IPS-18c (cell line): ENCODE measurements at regions not wholly inside any gene's neighbourhood (a gene's known extent, or its start where the extent isn't known, plus 50 kb on each side); places are given as distances from the start of the nearest gene placed in this dataset.

ENCODE experiments used
- H3K4me3 ChIP-seq: 2 replicates; pipeline ENCODE4 v1.7.0; 2013; ENCODE audit warnings: low read depth, mild to moderate bottlenecking, low read length, moderate library complexity; ENCODE audit not compliant: insufficient read depth
- H3K9me3 ChIP-seq: one replicate; pipeline ENCODE4 v1.6.1; 2013; ENCODE audit warnings: mild to moderate bottlenecking, low read length, moderate library complexity; ENCODE audit not compliant: control insufficient read depth, insufficient read depth

DNA sequence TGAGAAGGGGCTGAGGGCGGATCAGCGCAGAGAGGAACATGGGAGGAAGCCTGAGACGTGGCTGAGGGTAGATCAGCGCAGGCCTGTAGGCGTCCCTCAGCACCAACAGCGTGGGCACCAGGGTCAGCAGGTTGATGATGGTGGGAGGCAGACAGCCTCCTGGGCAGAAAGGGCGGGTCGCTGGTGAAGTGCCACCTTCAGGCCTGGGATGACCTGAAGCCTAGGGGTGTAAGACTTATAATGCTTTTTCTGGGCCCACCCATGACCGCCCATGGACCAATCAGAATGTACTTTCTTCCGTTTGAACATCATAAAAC, 462.1 kb downstream of the TBC1D32 start:
- Histone ChIP-seq H3K4me3 (no peak overlapping the region), H3K9me3 (no peaks in the 10 kb centered on the region)

DNA sequence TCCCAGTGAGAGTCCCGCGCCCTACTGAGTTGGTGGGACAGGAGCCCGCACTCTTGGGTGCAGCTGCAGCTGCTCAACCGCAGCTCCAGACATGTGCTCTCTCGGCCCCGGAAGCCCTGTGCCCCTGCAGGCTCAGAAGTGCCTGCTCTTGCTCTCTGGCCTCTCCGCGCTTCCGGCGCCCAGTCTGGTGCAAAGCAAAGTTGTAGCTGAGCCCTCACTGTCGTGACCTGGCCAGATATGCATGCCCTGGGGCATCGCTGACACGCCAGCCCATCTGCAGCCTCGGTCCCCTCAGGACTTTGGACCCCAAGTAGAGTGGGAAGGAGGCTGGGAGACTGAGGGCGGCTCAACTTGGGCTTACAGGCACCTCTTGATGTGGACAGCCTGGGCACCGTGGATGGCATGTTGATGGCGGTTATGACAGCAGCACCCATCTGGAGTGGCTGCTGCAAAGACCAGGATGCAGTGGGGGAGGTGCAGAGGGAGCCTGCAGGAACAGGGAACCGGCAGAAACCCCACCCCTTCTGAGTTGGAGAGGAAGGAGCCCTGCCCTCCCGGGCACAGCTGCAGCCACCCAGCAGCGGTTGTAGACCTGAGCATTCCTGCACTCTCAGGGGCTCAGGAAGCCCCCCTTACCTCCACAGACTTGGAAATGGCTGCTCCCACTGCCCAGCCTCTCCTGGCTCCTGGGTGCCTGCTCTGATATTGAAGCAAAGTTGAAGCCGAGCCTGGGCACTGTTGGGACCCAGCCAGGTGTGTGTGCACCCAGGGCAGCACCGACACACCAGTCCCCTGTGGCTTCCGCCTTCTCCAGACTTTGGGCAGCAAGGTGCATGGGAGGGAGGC, 462.6 kb downstream of the TBC1D32 start:
- Histone ChIP-seq H3K9me3 (no peaks in the 10 kb centered on the region), H3K4me3 (no peak overlapping the region)

GRCh38 chr6:120869397-120869796, 464.9 kb downstream of the TBC1D32 start:
- Histone ChIP-seq H3K4me3 (no peak overlapping the region), H3K9me3 (no peaks in the 10 kb centered on the region)

- H3K9me3 ChIP-seq, result no peaks in the 10 kb centered on the region
- no peak overlapping the region for H3K4me3 ChIP-seq
Measured at GRCh38 chr6:120857422-120857821, 476.9 kb downstream of the TBC1D32 start.

DNA sequence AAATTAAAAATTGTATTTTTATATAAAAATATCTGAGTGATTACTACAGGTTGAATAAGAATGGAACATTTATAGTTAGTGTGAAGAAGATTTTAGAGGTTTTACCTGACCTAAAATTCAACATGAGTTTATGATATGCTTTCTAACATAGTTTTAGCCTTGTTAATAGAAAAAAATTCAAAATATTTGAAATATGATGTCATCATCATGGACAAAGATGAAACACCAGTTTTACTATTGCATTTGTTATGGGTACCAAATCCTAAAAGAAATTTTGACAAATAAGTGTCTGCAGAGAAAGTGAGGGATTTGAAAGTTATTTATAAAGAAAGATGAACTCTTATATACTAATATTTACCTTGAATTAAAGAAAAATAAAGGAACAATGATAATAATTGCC, 479.7 kb downstream of the TBC1D32 start:
- H3K9me3 ChIP-seq, result no peaks in the 10 kb centered on the region

DNA sequence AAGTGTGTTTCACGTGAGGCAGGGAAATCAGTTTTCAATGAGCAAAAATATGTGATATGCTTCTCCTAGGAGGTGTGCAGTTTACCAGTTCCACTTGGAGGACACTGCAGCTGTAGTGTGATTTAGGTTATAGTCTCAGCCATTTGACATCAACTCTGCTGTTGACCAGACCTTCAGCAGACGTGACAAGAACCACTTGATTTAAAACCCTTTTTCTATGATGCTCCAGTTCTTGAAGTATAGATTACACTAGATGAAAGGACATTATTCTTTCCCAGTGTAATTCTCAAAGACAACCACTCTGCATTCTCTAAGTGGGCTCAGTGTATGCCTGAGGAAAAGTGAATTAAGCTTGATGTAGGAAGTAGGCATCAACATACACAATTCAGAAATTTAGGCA, 480.8 kb downstream of the TBC1D32 start:
- no peak overlapping the region for H3K4me3 ChIP-seq
- no peaks in the 10 kb centered on the region for H3K9me3 ChIP-seq

More for the DNA sequence above, 479.7 kb downstream of the TBC1D32 start:
- no peak overlapping the region for H3K4me3 ChIP-seq

DNA sequence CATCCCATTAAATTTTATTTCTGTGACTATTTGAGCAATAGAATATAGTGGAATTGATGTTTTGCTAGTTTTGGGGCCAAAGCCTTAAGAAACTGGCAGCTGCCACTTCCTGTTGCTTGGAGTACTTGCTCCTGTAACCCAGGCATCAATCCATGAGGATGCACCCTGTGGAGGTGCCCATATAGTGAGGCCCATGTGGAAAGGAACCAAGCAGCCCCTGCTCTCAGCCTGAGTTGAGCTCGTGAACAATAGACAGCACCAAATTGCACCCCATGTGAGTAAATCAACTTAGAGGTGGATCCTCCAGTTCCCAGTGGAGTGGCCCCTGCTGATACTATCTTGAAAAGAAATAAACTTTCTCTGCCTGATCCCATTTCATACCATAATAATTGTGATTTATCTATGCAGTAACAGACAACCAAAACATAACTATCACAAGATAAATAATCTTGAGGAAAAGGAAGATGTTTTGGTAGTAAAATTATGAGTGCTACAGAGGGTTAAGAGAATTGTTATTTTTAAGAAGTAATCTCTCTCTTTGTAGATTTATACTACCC, 481.9 kb downstream of the TBC1D32 start:
- Histone ChIP-seq H3K4me3 (no peak overlapping the region), H3K9me3 (no peaks in the 10 kb centered on the region)

- Histone ChIP-seq H3K9me3 (no peaks in the 10 kb centered on the region), H3K4me3 (no peak overlapping the region)
Measured at GRCh38 chr6:120826253-120826652, 508.0 kb downstream of the TBC1D32 start.

DNA sequence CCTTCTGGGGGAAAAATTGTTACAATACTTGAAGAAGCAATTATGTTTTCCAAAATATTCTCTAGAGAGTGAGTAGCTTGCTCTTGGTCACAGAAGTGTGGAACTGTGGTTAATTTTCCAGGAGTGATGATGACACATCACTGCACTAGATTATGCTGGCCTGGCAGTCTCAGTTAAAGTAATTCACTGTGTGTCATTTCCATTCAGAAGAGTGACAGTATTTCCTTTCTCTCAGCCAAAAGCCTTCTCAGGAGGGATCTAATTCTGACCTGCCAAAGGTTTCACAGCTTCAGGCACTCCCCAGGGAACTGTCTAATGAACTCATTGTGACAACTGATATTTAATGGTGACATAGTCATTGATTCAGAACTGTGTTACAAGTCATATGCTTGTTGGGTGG, 517.5 kb downstream of the TBC1D32 start:
- Histone ChIP-seq H3K4me3 (no peak overlapping the region), H3K9me3 (peaks cover 2% of the 10 kb centered on the region)

GRCh38 chr6:120805276-120805675, 529.0 kb downstream of the TBC1D32 start:
- no peak overlapping the region for H3K4me3 ChIP-seq
- H3K9me3 ChIP-seq, result no peaks in the 10 kb centered on the region

- H3K4me3 ChIP-seq, result no peak overlapping the region
- no peaks in the 10 kb centered on the region for H3K9me3 ChIP-seq
Measured at GRCh38 chr6:120804612-120805011, 529.7 kb downstream of the TBC1D32 start.

- no peak overlapping the region for H3K4me3 ChIP-seq
Measured at GRCh38 chr6:120786682-120787081, 547.6 kb downstream of the TBC1D32 start.

DNA sequence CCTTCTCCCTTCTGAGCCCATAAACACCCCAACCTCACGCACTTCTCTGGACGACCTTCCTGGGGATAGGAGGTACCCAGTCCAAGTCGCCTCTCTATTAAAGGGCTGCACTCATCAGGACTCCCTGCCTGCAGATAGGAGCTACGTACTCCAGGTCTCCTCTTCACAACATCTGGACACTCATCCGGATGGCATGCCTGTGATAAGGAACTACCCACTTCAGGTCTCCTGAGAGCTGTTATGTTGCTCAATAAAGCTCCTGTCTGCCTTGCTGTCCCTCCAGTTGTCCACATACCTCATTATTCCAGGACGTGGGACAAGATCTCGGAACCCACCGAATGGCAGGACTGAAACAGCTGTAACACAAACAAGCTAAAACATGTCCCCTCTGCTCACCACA, 548.0 kb downstream of the TBC1D32 start:
- Histone ChIP-seq H3K9me3 (no peaks in the 10 kb centered on the region), H3K4me3 (no peak overlapping the region)

More at GRCh38 chr6:120786682-120787081, 547.6 kb downstream of the TBC1D32 start:
- H3K9me3 ChIP-seq, result no peaks in the 10 kb centered on the region

- Histone ChIP-seq H3K4me3 (no peak overlapping the region), H3K9me3 (no peaks in the 10 kb centered on the region)
Measured at GRCh38 chr6:120785459-120786086, 548.7 kb downstream of the TBC1D32 start.

- Histone ChIP-seq H3K9me3 (no peaks in the 10 kb centered on the region), H3K4me3 (no peak overlapping the region)
Measured at GRCh38 chr6:120779441-120779840, 554.8 kb downstream of the TBC1D32 start.

GRCh38 chr6:120775698-120776097, 558.6 kb downstream of the TBC1D32 start:
- Histone ChIP-seq H3K9me3 (no peaks in the 10 kb centered on the region), H3K4me3 (no peak overlapping the region)

DNA sequence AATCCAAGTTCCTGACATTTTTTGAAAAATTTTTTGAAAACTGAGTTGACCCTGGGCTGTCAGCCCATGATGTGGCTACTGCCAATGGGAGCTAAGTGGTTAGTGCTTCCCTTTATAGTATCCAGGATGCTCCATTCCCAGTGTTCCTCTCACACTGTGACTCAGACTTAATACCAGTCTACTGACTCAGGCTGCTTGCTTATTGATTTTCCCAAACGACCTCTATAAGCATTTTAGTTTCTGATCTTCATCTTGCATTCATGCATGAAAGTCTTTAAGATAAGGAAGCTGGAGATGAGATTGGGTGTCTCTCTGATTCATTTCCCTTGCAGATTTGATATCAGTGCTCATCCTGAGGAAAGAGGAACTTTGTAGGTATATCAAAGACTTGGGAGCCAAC, 560.0 kb downstream of the TBC1D32 start:
- Histone ChIP-seq H3K9me3 (no peaks in the 10 kb centered on the region), H3K4me3 (no peak overlapping the region)

GRCh38 chr6:120771019-120771418, 563.3 kb downstream of the TBC1D32 start:
- H3K4me3 ChIP-seq, result no peak overlapping the region
- no peaks in the 10 kb centered on the region for H3K9me3 ChIP-seq
